ENCODE measurements at regions not wholly inside any gene's neighbourhood (a gene's known extent, or its start where the extent isn't known, plus 50 kb on each side); places are given as distances from the start of the nearest gene placed in this dataset.
"Not testable (repeated sequence)": the region's sequence is repeated elsewhere in the genome, so short reads cannot be mapped to it uniquely, and the experiment has no call there.

DNA sequence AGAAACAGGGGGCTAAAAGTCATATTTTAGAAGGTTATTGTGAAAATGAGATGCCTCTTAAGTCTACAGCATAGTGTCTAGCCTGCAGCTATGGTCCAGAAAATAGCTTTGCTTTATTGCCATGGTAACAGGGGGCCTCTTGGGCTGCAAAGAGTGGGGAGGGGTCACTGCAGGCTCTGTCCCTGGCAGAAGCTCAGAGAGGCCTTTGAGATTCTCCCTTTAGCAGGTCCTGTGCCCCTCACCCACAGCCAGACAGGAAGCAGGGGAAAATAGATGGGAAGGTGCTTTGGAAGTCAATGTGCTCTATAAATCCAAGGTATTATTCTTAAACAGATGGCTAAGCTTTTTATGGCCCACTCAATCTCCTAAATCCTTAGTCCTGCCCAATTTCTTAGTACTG lies 1021.3 kb upstream of the GYPC start:
- H3K9me3 ChIP-seq (replicated peaks; ENCODE audit: control insufficient read depth, low read depth, low read length), result peaks cover 4% of the 10 kb centered on the region
- DNase-seq, result no peak
- no peaks in the 10 kb centered on the region for H3K27me3 ChIP-seq (ENCODE audit: control insufficient read depth, insufficient read depth, low read length)
- H3K36me3 ChIP-seq (ENCODE audit: control insufficient read depth, insufficient read depth, low read length), result no peaks in the 10 kb centered on the region
- no peak overlapping the region for H3K27ac ChIP-seq (ENCODE audit: low read length)
- no peak overlapping the region for H3K4me3 ChIP-seq (ENCODE audit: low read length)
- no peaks in the 10 kb centered on the region for H3K4me1 ChIP-seq (ENCODE audit: control insufficient read depth, insufficient read depth, low read length)

DNA sequence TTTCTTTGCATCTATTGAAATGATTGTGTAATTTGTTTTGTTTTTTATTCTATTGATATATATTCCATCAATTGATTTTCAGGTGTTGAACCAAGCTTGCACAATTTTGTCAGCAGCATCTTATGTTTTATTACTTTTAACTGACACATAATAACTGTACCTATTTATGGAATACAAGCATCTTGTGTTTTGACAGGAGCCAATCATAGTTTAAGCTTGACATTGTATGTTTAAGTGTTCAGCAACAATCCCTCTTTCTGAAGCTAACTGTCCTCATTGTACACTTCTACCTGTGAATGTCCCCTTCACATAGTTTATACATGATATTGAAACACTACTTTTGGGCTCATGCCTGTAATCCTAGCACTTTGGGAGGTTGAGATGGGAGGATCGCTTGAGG lies 1017.6 kb upstream of the GYPC start:
- Histone ChIP-seq H3K27ac (ENCODE audit: low read length) (no peak overlapping the region), H3K27me3 (ENCODE audit: control insufficient read depth, insufficient read depth, low read length) (no peaks in the 10 kb centered on the region), H3K4me3 (ENCODE audit: low read length) (no peak overlapping the region), H3K4me1 (ENCODE audit: control insufficient read depth, insufficient read depth, low read length) (no peaks in the 10 kb centered on the region), H3K36me3 (ENCODE audit: control insufficient read depth, insufficient read depth, low read length) (no peaks in the 10 kb centered on the region), H3K9me3 (replicated peaks; ENCODE audit: control insufficient read depth, low read depth, low read length) (peaks cover 4% of the 10 kb centered on the region)
- DNase-seq, result no peak
- no CpG with 5 or more reads among the region's 1 CpG for WGBS (ENCODE audit: insufficient coverage)

DNA sequence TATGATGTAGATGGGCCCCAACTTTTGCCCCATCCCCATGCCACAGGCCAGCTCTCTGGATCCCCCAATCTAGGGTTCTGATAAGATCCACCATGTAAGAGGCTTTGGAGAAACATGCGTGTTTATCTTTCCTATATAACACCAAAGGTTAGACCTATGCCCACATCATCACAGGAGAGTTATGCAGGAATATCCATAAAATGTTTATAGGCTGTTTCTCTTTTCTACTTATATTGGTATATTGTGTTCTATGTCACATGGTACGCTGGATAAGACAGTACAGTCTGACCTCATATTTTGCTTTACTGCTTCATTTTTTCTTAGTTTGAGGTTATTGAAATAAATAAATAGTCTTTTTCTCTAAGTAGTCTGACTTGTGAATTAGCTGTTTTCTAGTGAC lies 1013.9 kb upstream of the GYPC start:
- no CpG with 5 or more reads among the region's 2 CpGs for WGBS (ENCODE audit: insufficient coverage)
- no peaks in the 10 kb centered on the region for H3K36me3 ChIP-seq (ENCODE audit: control insufficient read depth, insufficient read depth, low read length)
- no peak overlapping the region for H3K27ac ChIP-seq (ENCODE audit: low read length)
- DNase-seq, result no peak
- H3K4me1 ChIP-seq (ENCODE audit: control insufficient read depth, insufficient read depth, low read length), result no peaks in the 10 kb centered on the region
- H3K9me3 ChIP-seq (replicated peaks; ENCODE audit: control insufficient read depth, low read depth, low read length), result no peaks in the 10 kb centered on the region
- no peaks in the 10 kb centered on the region for H3K27me3 ChIP-seq (ENCODE audit: control insufficient read depth, insufficient read depth, low read length)
- H3K4me3 ChIP-seq (ENCODE audit: low read length), result no peak overlapping the region

DNA sequence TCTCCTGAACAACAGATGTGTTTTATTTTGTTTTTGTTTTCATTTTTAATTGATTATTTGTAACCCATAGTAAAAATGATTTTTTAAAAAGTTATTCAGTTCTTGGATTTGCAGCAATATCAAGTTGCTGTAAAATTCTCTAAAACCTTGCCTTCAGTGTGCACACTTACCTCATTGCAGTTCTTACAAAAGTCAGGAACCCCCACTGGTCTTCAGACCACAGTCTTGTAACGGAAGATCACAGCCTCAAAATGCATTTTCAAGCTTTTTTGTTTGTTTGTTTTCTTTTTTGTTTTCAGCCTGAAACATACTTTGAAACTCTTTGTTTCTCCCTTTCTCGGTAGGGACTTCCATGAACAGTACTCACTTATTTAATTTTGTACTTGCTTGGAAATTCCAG lies 1012.8 kb upstream of the GYPC start:
- no peaks in the 10 kb centered on the region for H3K9me3 ChIP-seq (replicated peaks; ENCODE audit: control insufficient read depth, low read depth, low read length)
- DNase-seq, result no peak
- no peaks in the 10 kb centered on the region for H3K36me3 ChIP-seq (ENCODE audit: control insufficient read depth, insufficient read depth, low read length)
- no peak overlapping the region for H3K4me3 ChIP-seq (ENCODE audit: low read length)
- H3K4me1 ChIP-seq (ENCODE audit: control insufficient read depth, insufficient read depth, low read length), result no peaks in the 10 kb centered on the region
- no peak overlapping the region for H3K27ac ChIP-seq (ENCODE audit: low read length)
- WGBS (ENCODE audit: insufficient coverage), result no CpG with 5 or more reads among the region's 2 CpGs
- H3K27me3 ChIP-seq (ENCODE audit: control insufficient read depth, insufficient read depth, low read length), result no peaks in the 10 kb centered on the region

DNA sequence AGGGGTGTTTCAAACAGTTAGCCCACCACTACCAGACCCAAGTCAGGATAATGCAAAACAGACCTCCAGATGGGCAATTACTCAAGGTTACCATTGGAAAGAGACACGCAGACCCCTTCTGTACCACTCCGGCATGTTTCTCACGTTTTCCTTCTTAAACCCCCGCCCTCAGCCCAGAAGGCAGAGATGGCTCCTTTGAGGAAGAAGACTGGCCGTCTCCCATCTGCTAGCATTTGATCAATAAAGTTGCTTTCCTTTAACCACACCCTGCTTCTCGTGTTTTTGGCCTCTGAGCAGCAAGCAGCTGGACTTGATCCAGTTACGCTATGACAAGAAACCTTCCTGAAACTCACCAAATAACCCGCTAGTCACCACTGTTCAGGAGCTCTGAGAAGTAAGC lies 1012.4 kb upstream of the GYPC start:
- 5% methylated on average over 5 of the region's 8 CpGs for WGBS (ENCODE audit: insufficient coverage)
- Histone ChIP-seq H3K4me3 (ENCODE audit: low read length) (no peak overlapping the region), H3K4me1 (ENCODE audit: control insufficient read depth, insufficient read depth, low read length) (no peaks in the 10 kb centered on the region), H3K9me3 (replicated peaks; ENCODE audit: control insufficient read depth, low read depth, low read length) (no peaks in the 10 kb centered on the region), H3K36me3 (ENCODE audit: control insufficient read depth, insufficient read depth, low read length) (no peaks in the 10 kb centered on the region), H3K27ac (ENCODE audit: low read length) (no peak overlapping the region), H3K27me3 (ENCODE audit: control insufficient read depth, insufficient read depth, low read length) (no peaks in the 10 kb centered on the region)
- DNase-seq, result peak; percentile 65

DNA sequence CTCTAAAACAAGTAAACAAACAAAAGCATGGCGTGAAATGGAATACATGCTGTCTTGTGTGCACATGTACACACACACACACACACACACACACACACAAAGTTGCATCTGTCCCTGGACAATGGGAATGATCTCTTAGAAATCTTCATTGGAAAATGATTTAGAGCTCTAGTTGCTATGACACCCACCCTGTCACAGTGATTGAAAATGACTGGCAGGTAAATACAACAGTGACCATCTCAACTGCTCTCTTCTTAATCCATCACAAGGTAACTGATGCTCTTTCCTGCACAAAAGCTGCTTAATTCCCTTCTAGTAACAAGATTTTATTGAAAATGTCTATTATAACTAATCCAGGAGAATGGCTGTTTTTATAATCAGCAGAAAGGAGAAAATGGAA lies 1011.7 kb upstream of the GYPC start:
- H3K4me1 ChIP-seq (ENCODE audit: control insufficient read depth, insufficient read depth, low read length), result no peaks in the 10 kb centered on the region
- H3K27ac ChIP-seq (ENCODE audit: low read length), result no peak overlapping the region
- no peaks in the 10 kb centered on the region for H3K27me3 ChIP-seq (ENCODE audit: control insufficient read depth, insufficient read depth, low read length)
- no peaks in the 10 kb centered on the region for H3K9me3 ChIP-seq (replicated peaks; ENCODE audit: control insufficient read depth, low read depth, low read length)
- H3K4me3 ChIP-seq (ENCODE audit: low read length), result no peak overlapping the region
- H3K36me3 ChIP-seq (ENCODE audit: control insufficient read depth, insufficient read depth, low read length), result no peaks in the 10 kb centered on the region
- no peak for DNase-seq
- WGBS (ENCODE audit: insufficient coverage), result no CpG with 5 or more reads among the region's 1 CpG

DNA sequence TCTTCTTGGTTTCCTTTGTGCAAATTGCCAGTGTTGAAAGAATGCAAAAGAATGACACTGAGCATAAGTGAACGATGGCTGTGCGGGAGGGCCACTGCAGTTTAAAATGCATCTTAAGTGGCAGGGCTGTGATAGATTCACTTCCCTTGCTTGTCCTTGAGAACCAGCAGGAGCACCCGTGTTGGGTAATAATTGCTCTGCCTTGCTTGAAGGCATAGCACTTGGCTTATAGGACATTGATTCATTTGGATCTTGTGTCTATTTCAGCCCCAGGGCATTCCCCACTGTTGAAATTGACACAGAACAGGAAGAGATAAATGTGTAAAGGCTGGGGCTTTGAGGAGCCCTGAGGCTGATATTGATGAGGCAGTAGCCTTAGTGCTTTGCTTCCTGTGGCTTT lies 1003.7 kb upstream of the GYPC start:
- Histone ChIP-seq H3K4me3 (ENCODE audit: low read length) (no peak overlapping the region), H3K9me3 (replicated peaks; ENCODE audit: control insufficient read depth, low read depth, low read length) (no peaks in the 10 kb centered on the region), H3K36me3 (ENCODE audit: control insufficient read depth, insufficient read depth, low read length) (no peaks in the 10 kb centered on the region), H3K27ac (ENCODE audit: low read length) (no peak overlapping the region), H3K27me3 (ENCODE audit: control insufficient read depth, insufficient read depth, low read length) (no peaks in the 10 kb centered on the region), H3K4me1 (ENCODE audit: control insufficient read depth, insufficient read depth, low read length) (no peaks in the 10 kb centered on the region)
- DNase-seq, result no peak
- 88% methylated on average over 3 of the region's 3 CpGs for WGBS (ENCODE audit: insufficient coverage)

DNA sequence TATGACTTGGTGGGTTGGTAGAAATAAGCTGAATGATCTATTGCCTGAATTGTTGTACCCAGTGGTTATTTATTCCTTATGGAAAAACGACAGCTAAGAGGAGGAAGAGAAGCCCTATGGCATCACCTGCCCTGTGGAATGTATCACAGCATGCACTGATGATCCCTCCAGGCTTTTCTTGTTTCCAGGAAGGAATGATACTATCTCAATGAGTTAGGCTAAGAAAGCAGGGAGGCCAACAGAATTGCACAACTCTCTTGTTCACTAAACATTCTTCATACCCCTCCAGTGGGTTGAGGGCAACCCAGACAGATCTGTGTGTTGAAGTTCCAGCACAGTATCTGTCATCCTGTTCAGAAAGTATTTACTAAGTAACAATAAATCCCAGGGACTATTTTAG lies 1001.7 kb upstream of the GYPC start:
- DNase-seq, result no peak
- no CpG with 5 or more reads among the region's 1 CpG for WGBS (ENCODE audit: insufficient coverage)
- Histone ChIP-seq H3K4me1 (ENCODE audit: control insufficient read depth, insufficient read depth, low read length) (no peaks in the 10 kb centered on the region), H3K4me3 (ENCODE audit: low read length) (no peak overlapping the region), H3K27me3 (ENCODE audit: control insufficient read depth, insufficient read depth, low read length) (no peaks in the 10 kb centered on the region), H3K9me3 (replicated peaks; ENCODE audit: control insufficient read depth, low read depth, low read length) (no peaks in the 10 kb centered on the region), H3K36me3 (ENCODE audit: control insufficient read depth, insufficient read depth, low read length) (no peaks in the 10 kb centered on the region), H3K27ac (ENCODE audit: low read length) (no peak overlapping the region)

DNA sequence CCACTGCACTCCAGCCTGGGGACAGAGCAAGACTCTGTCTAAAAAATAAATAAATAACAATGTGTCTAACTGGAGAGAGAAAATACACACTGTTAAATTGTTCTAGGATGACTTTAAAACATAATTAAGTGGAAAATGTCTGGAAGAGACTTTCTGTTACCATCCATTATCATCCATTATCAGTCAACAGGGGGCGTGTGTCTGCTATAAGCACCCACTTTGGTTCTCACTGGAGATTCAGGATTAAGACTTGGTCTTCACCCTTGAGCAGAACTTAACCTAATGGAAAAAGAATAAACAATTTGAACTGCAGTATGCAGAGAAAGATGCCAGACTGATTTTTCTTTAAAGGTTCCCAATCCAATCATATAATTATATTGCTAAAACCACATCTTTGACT lies 999.8 kb upstream of the GYPC start:
- no peak overlapping the region for H3K4me3 ChIP-seq (ENCODE audit: low read length)
- no peaks in the 10 kb centered on the region for H3K27me3 ChIP-seq (ENCODE audit: control insufficient read depth, insufficient read depth, low read length)
- H3K4me1 ChIP-seq (ENCODE audit: control insufficient read depth, insufficient read depth, low read length), result no peaks in the 10 kb centered on the region
- H3K36me3 ChIP-seq (ENCODE audit: control insufficient read depth, insufficient read depth, low read length), result no peaks in the 10 kb centered on the region
- DNase-seq, result no peak
- H3K27ac ChIP-seq (ENCODE audit: low read length), result no peak overlapping the region
- WGBS (ENCODE audit: insufficient coverage), result no CpG with 5 or more reads among the region's 1 CpG
- H3K9me3 ChIP-seq (replicated peaks; ENCODE audit: control insufficient read depth, low read depth, low read length), result peaks cover 3% of the 10 kb centered on the region

DNA sequence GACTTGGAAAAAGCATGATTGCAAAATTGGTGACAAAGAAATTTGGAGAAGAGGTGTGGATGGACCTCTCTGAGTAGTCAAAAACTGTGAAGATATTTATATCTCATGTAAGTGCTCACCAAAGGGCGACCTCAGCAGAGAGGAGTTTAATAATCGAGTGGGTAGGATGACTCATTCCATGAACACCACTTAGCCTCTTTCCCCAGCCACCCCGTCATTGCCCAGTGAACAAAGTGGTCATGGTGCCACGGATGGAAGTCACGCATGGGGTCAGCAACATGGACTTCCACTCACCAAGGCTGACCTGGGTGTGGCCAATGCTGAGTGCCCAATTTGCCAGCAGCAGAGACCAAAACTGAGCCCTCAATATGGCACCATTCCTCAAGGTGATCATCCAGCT lies 997.4 kb upstream of the GYPC start:
- no peak overlapping the region for H3K4me3 ChIP-seq (ENCODE audit: low read length)
- peaks cover 3% of the 10 kb centered on the region for H3K9me3 ChIP-seq (replicated peaks; ENCODE audit: control insufficient read depth, low read depth, low read length)
- no peak overlapping the region for H3K27ac ChIP-seq (ENCODE audit: low read length)
- H3K4me1 ChIP-seq (ENCODE audit: control insufficient read depth, insufficient read depth, low read length), result no peaks in the 10 kb centered on the region
- WGBS (ENCODE audit: insufficient coverage), result 96% methylated on average over 3 of the region's 5 CpGs
- no peaks in the 10 kb centered on the region for H3K27me3 ChIP-seq (ENCODE audit: control insufficient read depth, insufficient read depth, low read length)
- no peaks in the 10 kb centered on the region for H3K36me3 ChIP-seq (ENCODE audit: control insufficient read depth, insufficient read depth, low read length)
- no peak for DNase-seq

DNA sequence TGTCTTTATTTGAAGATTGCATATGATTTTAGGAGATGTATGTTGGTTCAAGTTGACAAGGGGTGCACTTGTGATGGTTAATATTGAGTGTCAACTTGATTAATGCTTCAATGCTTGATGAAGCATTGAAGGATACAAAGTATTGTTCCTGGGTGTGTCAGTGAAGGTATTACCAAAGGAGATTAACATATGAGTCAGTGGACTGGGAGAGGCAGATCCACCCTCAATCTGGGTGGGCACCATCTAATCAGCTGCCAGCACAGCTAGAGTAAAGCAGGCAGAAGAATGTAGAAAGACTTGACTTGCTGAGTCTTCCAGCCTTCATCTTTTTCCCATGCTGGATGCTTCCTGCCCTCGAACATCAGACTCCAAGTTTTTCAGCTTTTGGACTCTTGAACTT lies 995.6 kb upstream of the GYPC start:
- H3K4me1 ChIP-seq (ENCODE audit: control insufficient read depth, insufficient read depth, low read length); H3K4me3 ChIP-seq (ENCODE audit: low read length); DNase-seq; H3K36me3 ChIP-seq (ENCODE audit: control insufficient read depth, insufficient read depth, low read length); H3K27ac ChIP-seq (ENCODE audit: low read length); H3K27me3 ChIP-seq (ENCODE audit: control insufficient read depth, insufficient read depth, low read length); H3K9me3 ChIP-seq (replicated peaks; ENCODE audit: control insufficient read depth, low read depth, low read length): not testable (repeated sequence)
- WGBS (ENCODE audit: insufficient coverage), result 14% methylated on average over 1 of the region's 1 CpG
